Liver (tissue), 3 donors: ENCODE measurements at regions not wholly inside any gene's neighbourhood (a gene's known extent, or its start where the extent isn't known, plus 50 kb on each side); places are given as distances from the start of the nearest gene placed in this dataset.
"Not testable (repeated sequence)": the region's sequence is repeated elsewhere in the genome, so short reads cannot be mapped to it uniquely, and the experiment has no call there.

Experiments used
- CTCF ChIP-seq: fragments of 150-350 bp; IDR thresholded peaks from 2 replicates; pipeline ENCODE4 v1.5.1; 2017; ENCODE audit warnings: improper control_type of control experiment, low read depth, low read length; ENCODE audit not compliant: missing input control
- HNF4G ChIP-seq: IDR thresholded peaks from 2 replicates; pipeline ENCODE4 v1.6.1; 2016; ENCODE audit warnings: antibody characterized with exemption
- MAX ChIP-seq: IDR thresholded peaks from 2 replicates; pipeline ENCODE4 v1.6.1; 2016; ENCODE audit warnings: antibody characterized with exemption
- RXRA ChIP-seq, 2 donors: IDR thresholded peaks; 2 replicates each; pipeline ENCODE4 v1.6.1; 2017 to 2018; ENCODE audit warnings: antibody characterized with exemption in 2 of 2, mild to moderate bottlenecking in 1 of 2
- TAF1 ChIP-seq: conservative IDR thresholded peaks from 2 replicates; pipeline ENCODE4 v1.6.1; 2016; ENCODE audit warnings: antibody characterized with exemption, mild to moderate bottlenecking
- donor health status: healthy.
- donor health status: healthy.

GRCh38 chr2:90266888-90267287 is 1575.4 kb downstream of the RPIA start:
- TF ChIP-seq CTCF; RXRA (IDR thresholded peaks at IDR 0.05); TAF1; MAX; HNF4G: not testable (repeated sequence)
